Vagina (tissue), 2 donors: ENCODE measurements at regions not wholly inside any gene's neighbourhood (a gene's known extent, or its start where the extent isn't known, plus 50 kb on each side); places are given as distances from the start of the nearest gene placed in this dataset.

Experiments
- POLR2AphosphoS5 ChIP-seq, 2 donors: sonication (generic); formaldehyde crosslinking; IDR thresholded peaks; one replicate each; pipeline ENCODE4 v1.9.0; 2017; ENCODE audit warnings: antibody characterized with exemption in 2 of 2, mild to moderate bottlenecking in 2 of 2, low read depth in 1 of 2; ENCODE audit not compliant: insufficient read depth in 1 of 2
- TF ChIP-seq, protein P1 (sequence below), 3 experiments: fragments of 450-650 bp in 2 of 3; fragments of 200-600 bp in 1 of 3; sonication (generic) in 1 of 3; IDR thresholded peaks; one replicate each; pipeline ENCODE4 v1.5.1; 2017 to 2019; ENCODE audit warnings: antibody characterized with exemption in 3 of 3, mild to moderate bottlenecking in 2 of 3, moderate library complexity in 2 of 3

GRCh38 chr2:38178119-38178518 is 102.2 kb upstream of the CYP1B1 start:
- peak in 1 of 2 donors; percentile 39 for TF ChIP-seq POLR2AphosphoS5 (IDR thresholded peaks at IDR 0.05; ENCODE audit: insufficient read depth in 1 of 2, low read depth in 1 of 2)
- TF ChIP-seq, protein P1, sequence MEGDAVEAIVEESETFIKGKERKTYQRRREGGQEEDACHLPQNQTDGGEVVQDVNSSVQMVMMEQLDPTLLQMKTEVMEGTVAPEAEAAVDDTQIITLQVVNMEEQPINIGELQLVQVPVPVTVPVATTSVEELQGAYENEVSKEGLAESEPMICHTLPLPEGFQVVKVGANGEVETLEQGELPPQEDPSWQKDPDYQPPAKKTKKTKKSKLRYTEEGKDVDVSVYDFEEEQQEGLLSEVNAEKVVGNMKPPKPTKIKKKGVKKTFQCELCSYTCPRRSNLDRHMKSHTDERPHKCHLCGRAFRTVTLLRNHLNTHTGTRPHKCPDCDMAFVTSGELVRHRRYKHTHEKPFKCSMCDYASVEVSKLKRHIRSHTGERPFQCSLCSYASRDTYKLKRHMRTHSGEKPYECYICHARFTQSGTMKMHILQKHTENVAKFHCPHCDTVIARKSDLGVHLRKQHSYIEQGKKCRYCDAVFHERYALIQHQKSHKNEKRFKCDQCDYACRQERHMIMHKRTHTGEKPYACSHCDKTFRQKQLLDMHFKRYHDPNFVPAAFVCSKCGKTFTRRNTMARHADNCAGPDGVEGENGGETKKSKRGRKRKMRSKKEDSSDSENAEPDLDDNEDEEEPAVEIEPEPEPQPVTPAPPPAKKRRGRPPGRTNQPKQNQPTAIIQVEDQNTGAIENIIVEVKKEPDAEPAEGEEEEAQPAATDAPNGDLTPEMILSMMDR (IDR thresholded peaks at IDR 0.05): no peak
